ENCODE measurements at regions not wholly inside any gene's neighbourhood (a gene's known extent, or its start where the extent isn't known, plus 50 kb on each side); places are given as distances from the start of the nearest gene placed in this dataset.
"Not testable (repeated sequence)": the region's sequence is repeated elsewhere in the genome, so short reads cannot be mapped to it uniquely, and the experiment has no call there.

GRCh38 chrX:50967736-50968135 lies 57.2 kb downstream of the BMP15 start:
- no peak for DNase-seq

- not testable (repeated sequence) for DNase-seq
Measured at GRCh38 chrX:50968871-50969635, 58.5 kb downstream of the BMP15 start.

- DNase-seq: no peak
Measured at GRCh38 chrX:50971395-50971794, 60.9 kb downstream of the BMP15 start.

- no peak for DNase-seq
Measured at GRCh38 chrX:50973199-50973598, 62.7 kb downstream of the BMP15 start.

- no peak for DNase-seq
Measured at GRCh38 chrX:50978920-50979682, 68.6 kb downstream of the BMP15 start.

GRCh38 chrX:50980251-50980650 lies 69.7 kb downstream of the BMP15 start:
- DNase-seq: no peak

- DNase-seq: peak; percentile 16
Measured at GRCh38 chrX:50988649-50989048, 78.1 kb downstream of the BMP15 start.

- DNase-seq: no peak
Measured at GRCh38 chrX:50996930-50997329, 86.4 kb downstream of the BMP15 start.

- not testable (repeated sequence) for DNase-seq
Measured at GRCh38 chrX:51000384-51000783, 89.8 kb downstream of the BMP15 start.

GRCh38 chrX:51001733-51002632 lies 91.4 kb downstream of the BMP15 start:
- not testable (repeated sequence) for DNase-seq

GRCh38 chrX:51006064-51006463 lies 95.5 kb downstream of the BMP15 start:
- DNase-seq: no peak

- no peak for DNase-seq
Measured at GRCh38 chrX:51024106-51024696, 113.7 kb downstream of the BMP15 start.

GRCh38 chrX:51026862-51027261 lies 116.3 kb downstream of the BMP15 start:
- no peak for DNase-seq

GRCh38 chrX:51035746-51036145 lies 125.2 kb downstream of the BMP15 start:
- DNase-seq: no peak

- DNase-seq: no peak
Measured at GRCh38 chrX:51047950-51048349, 137.4 kb downstream of the BMP15 start.

- no peak for DNase-seq
Measured at GRCh38 chrX:51053741-51054140, 143.2 kb downstream of the BMP15 start.

GRCh38 chrX:51098046-51098445 lies 187.5 kb downstream of the BMP15 start:
- DNase-seq: no peak

- not testable (repeated sequence) for DNase-seq
Measured at GRCh38 chrX:51119058-51119926, 208.8 kb downstream of the BMP15 start.

- DNase-seq: not testable (repeated sequence)
Measured at GRCh38 chrX:51125743-51126142, 206.9 kb upstream of the NUDT10 start.

- peak; percentile 16 for DNase-seq
Measured at GRCh38 chrX:51144828-51145442, 187.7 kb upstream of the NUDT10 start.

GRCh38 chrX:51148848-51149247 lies 183.8 kb upstream of the NUDT10 start:
- DNase-seq: no peak
